HL-60 (cell line): ENCODE measurements at regions not wholly inside any gene's neighbourhood (a gene's known extent, or its start where the extent isn't known, plus 50 kb on each side); places are given as distances from the start of the nearest gene placed in this dataset.
"Not testable (repeated sequence)": the region's sequence is repeated elsewhere in the genome, so short reads cannot be mapped to it uniquely, and the experiment has no call there.

Experiments
- DNase-seq, 2 experiments: peaks; one replicate each; pipeline ENCODE4 v3.0.0-alpha.2; 2010 to 2020; ENCODE audit warnings: low read depth in 1 of 2, low spot score in 1 of 2
- H3K27ac ChIP-seq: fragments of 250-450 bp; sonication (Bioruptor Pico); replicated peaks from 2 replicates; pipeline ENCODE4 v1.5.1; 2020; ENCODE audit warnings: mild to moderate bottlenecking, moderate library complexity
- H3K27me3 ChIP-seq: fragments of 250-450 bp; sonication (Bioruptor Pico); 2 replicates; pipeline ENCODE4 v1.5.1; 2021; ENCODE audit warnings: mild to moderate bottlenecking, moderate library complexity; ENCODE audit not compliant: insufficient read depth, poor library complexity, severe bottlenecking
- H3K4me3 ChIP-seq: replicated peaks from 2 replicates; pipeline ENCODE4 v1.5.1; 2011; ENCODE audit warnings: mild to moderate bottlenecking, control low read depth, low read length; ENCODE audit not compliant: insufficient read depth
- CTCF ChIP-seq: IDR thresholded peaks from one replicate; pipeline ENCODE4 v1.5.1; 2011; ENCODE audit warnings: low read length, control low read depth, inconsistent platforms; ENCODE audit not compliant: insufficient read depth
- GABPA ChIP-seq: IDR thresholded peaks from 2 replicates; pipeline ENCODE4 v1.6.1; 2012; ENCODE audit warnings: low read depth
- POLR2AphosphoS5 ChIP-seq: IDR thresholded peaks from 2 replicates; pipeline ENCODE4 v1.6.1; 2012; ENCODE audit warnings: low read depth
- REST ChIP-seq: IDR thresholded peaks from 2 replicates; pipeline ENCODE4 v1.6.1; 2012; ENCODE audit warnings: low read depth; ENCODE audit not compliant: insufficient replicate concordance
- SPI1 ChIP-seq: IDR thresholded peaks from 2 replicates; pipeline ENCODE4 v1.6.1; 2012; ENCODE audit warnings: low read depth, mild to moderate bottlenecking, borderline replicate concordance

- no peak for DNase-seq
- Histone ChIP-seq H3K27ac (no peak overlapping the region), H3K4me3 (no peak overlapping the region), H3K27me3 (no peaks in the 10 kb centered on the region)
- TF ChIP-seq POLR2AphosphoS5 (no peak), REST (no peak)
Observed at GRCh38 chrX:140038842-140039241, 73.5 kb upstream of the CXorf66 start.

- Histone ChIP-seq H3K27me3 (no peaks in the 10 kb centered on the region), H3K27ac (no peak overlapping the region), H3K4me3 (no peak overlapping the region)
- DNase-seq, result no peak
- TF ChIP-seq CTCF (no peak), GABPA (no peak), REST (no peak), POLR2AphosphoS5 (no peak), SPI1 (no peak)
Observed at GRCh38 chrX:140034916-140035315, 69.6 kb upstream of the CXorf66 start.

GRCh38 chrX:140022482-140022881, 57.2 kb upstream of the CXorf66 start:
- TF ChIP-seq SPI1, result no peak
- TF ChIP-seq CTCF, result no peak
- TF ChIP-seq GABPA, result no peak
- no peak for TF ChIP-seq REST
- no peak for TF ChIP-seq POLR2AphosphoS5
- Histone ChIP-seq H3K4me3 (no peak overlapping the region), H3K27me3 (no peaks in the 10 kb centered on the region), H3K27ac (no peak overlapping the region)
- DNase-seq, result no peak

GRCh38 chrX:140019134-140019533, 53.8 kb upstream of the CXorf66 start:
- not testable (repeated sequence) for H3K27ac ChIP-seq, H3K27me3 ChIP-seq, H3K4me3 ChIP-seq, DNase-seq
